NCI-H446 treated with DMSO at 0.1 percent for 48 hours (cell line): ENCODE measurements at regions not wholly inside any gene's neighbourhood (a gene's known extent, or its start where the extent isn't known, plus 50 kb on each side); places are given as distances from the start of the nearest gene placed in this dataset.
"Not testable (repeated sequence)": the region's sequence is repeated elsewhere in the genome, so short reads cannot be mapped to it uniquely, and the experiment has no call there.

Source experiments
- DNase-seq: peaks from one replicate; lab custom pipeline; 2025; lab: John Stamatoyannopoulos, UW

DNA sequence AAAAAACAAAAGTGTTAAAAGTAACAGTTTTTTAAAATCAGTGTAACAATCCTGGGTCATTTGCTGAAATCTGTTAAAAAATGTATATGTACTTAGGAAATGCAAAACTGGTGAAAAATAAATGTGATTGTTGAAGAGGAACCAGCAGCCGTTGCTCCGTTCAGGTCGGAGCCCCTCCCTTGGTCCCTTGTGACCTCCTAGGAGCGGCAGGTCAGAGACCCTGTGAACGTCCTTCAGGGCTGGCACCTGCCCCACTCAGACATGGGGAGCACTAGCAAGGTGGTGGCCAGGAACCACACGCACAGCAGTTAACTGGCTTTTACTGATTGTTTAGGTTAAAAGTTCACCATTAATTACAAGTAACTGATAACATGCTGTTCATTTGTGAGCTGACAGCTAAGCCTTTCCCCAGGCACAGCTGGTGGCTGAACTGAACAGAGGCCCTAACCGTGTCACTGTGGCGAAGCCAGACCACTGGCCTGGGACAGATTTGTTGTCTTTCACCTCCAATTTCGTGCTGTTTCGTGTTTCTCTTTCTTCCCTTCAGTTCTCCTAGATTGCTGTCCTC lies 159.2 kb upstream of the ALKAL2 start:
- DNase-seq, result no peak

GRCh38 chr2:446303-446874 lies 158.5 kb upstream of the ALKAL2 start:
- DNase-seq, result no peak

DNA sequence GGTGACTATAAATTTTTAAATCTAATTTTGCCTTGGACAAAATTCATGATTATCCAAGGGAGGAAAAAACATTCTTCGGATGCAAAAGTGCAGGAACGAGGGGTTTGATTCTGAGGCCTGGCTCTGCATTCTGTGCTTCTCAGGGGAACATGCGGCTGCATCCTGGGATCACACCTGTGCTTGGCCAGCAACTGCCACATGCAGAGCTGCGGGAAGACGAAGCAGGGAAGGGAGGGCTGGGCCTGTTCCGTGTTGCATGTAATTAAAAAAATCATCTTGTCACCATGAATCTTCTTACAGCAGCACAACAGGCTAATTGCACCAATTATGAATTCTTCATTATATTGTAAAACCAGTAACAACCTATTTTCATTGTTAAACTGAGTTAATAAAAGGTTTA lies 158.0 kb upstream of the ALKAL2 start:
- DNase-seq, result no peak

DNA sequence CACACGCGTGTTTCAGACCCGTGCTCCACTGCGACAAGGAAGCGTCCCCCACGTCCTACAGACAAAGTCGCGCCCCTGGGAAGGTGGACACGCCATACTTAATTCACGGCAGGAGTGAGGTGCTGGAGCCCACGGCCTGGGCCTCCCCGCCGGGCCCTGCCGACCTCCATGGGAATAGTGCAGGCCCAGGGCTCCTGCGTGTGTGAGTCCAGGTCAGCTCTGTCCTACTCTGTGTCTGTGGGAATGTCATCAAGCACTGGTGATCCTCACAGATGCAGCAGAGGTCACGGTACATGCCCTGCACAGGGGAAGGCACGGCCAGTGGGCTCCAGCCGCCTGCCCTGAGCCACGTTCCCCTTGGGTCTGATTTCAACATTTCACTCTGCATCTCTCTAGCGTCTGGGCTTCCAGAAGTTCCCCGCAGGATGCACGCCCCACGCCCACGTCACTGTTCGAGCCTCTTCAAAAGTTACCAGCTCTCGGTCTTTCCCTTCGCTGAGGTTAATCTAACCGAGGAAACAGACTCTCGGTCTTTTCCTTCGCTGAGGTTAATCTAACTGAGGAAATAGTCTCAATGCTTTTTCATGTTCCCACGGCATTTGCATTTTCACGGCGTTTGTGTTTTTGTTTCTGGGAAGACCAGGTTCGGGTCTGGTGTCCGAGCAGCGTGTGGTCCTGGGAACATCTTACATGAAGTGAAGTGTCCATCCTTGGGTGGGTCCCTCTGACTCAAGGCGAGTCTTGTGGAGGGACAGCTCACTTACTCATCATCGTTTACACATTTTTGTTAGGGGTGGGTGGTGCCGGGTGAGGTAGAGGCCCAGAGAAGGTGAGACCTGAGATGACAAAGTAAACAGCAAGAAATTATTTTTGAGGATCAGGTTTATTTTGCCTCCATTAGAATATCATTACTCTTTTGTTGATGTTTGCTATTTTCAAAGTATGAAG lies 157.3 kb upstream of the ALKAL2 start:
- DNase-seq, result no peak

GRCh38 chr2:443741-444140 lies 155.8 kb upstream of the ALKAL2 start:
- no peak for DNase-seq

- no peak for DNase-seq
Measured at GRCh38 chr2:443216-443615, 155.3 kb upstream of the ALKAL2 start.

- no peak for DNase-seq
Measured at GRCh38 chr2:441258-442022, 153.5 kb upstream of the ALKAL2 start.

DNA sequence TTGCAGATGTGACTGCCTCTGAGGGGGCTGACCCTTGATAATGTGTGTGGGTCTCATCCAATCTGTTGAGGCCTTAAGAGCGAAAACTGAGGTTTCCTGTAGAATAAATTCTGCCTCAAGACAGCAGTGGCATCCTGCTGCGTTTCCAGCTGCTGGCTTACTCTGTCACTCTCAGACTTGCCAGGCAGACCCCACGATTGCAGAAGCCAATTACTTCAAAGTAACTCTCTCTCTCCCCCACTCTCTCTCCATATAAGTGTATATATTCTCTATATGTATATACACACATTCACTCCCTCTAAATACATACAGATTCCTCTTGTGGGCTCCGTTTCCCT lies 152.5 kb upstream of the ALKAL2 start:
- no peak for DNase-seq

- no peak for DNase-seq
Measured at GRCh38 chr2:439556-440402, 151.9 kb upstream of the ALKAL2 start.

GRCh38 chr2:439077-439476 lies 151.2 kb upstream of the ALKAL2 start:
- no peak for DNase-seq

GRCh38 chr2:437756-438393 lies 150.0 kb upstream of the ALKAL2 start:
- DNase-seq, result no peak

GRCh38 chr2:437180-437579 lies 149.3 kb upstream of the ALKAL2 start:
- DNase-seq, result no peak

DNA sequence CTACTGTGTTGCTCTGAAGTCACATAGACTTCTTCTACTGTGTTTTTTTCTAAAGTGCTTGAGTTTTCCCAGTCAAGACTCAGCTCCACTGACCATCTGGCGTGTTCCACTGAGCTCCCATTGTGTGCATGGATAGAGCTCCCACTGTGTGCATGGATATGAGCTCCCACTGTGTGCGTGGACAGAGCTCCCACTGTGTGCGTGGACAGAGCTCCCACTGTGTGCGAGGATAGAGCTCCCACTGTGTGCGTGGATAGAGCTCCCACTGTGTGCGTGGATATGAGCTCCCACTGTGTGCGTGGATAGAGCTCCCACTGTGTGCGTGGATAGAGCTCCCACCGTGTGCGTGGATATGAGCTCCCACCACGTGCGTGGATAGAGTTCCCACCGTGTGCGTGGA lies 148.3 kb upstream of the ALKAL2 start:
- no peak for DNase-seq

GRCh38 chr2:434625-435024 lies 146.7 kb upstream of the ALKAL2 start:
- no peak for DNase-seq

GRCh38 chr2:433216-433615 lies 145.3 kb upstream of the ALKAL2 start:
- no peak for DNase-seq

GRCh38 chr2:430291-431040 lies 142.6 kb upstream of the ALKAL2 start:
- no peak for DNase-seq

DNA sequence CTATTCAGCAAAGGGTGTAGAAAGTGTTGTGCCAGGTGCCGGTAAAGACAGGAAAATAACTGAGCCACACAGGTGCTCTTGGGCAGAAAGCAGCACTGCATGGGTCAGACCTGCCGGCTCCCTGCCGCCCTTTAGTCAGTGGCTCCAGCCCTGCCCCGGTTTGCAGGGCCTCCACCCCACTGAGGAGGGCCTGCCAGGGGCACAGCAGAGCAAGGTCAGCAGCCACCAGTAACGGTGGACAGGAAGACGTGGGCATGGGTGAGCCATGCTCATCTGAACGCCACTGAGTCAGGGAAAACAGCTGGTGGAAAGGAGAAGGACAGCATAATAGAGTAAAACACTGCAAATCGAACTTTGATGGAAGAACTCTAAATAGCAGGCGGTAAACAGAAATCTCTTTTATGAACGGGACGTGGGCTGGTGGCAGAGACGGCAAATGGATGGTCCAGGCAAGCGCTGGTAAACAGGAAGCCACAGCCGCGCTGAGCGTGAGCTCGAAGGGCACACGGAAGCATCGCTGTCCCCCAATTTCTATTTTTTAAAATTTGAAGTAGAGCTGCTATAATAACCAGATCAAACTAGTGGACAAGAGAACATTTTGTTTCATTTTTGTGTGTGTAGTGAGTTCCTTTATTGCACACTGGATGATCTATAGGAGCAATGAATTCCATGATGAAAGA lies 141.8 kb upstream of the ALKAL2 start:
- DNase-seq, result no peak

DNA sequence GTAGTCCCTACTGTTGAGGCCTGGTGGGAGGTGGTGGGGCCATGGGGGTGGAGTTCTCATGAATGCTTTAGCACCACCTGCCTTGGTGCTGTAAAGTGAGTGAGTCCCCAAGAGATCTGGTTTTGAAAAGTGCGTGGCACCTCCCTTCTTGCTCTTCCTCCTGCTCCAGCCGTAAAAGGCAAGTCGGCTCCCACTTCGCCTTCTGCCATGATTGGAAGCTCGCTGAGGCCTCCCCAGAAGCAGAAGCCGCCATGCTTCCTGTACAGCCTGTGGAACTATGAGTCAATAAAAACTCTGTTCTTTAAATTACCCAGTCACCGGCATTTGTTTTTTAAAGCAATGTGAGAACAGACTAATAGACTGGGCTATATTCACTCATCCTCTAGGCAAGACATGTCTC lies 141.3 kb upstream of the ALKAL2 start:
- no peak for DNase-seq

- DNase-seq, result no peak
Measured at GRCh38 chr2:428591-428990, 140.7 kb upstream of the ALKAL2 start.

GRCh38 chr2:426696-427095 lies 138.8 kb upstream of the ALKAL2 start:
- not testable (repeated sequence) for DNase-seq
